GM12873 (cell line): ENCODE measurements at regions not wholly inside any gene's neighbourhood (a gene's known extent, or its start where the extent isn't known, plus 50 kb on each side); places are given as distances from the start of the nearest gene placed in this dataset.

Source experiments
- TF ChIP-seq, protein P1 (sequence below): IDR thresholded peaks from 2 replicates; pipeline ENCODE4 v1.5.1; 2012; ENCODE audit warnings: low read depth, mild to moderate bottlenecking, moderate library complexity, low read length, control low read depth; ENCODE audit not compliant: insufficient read depth; ENCODE audit errors: missing control alignments

DNA sequence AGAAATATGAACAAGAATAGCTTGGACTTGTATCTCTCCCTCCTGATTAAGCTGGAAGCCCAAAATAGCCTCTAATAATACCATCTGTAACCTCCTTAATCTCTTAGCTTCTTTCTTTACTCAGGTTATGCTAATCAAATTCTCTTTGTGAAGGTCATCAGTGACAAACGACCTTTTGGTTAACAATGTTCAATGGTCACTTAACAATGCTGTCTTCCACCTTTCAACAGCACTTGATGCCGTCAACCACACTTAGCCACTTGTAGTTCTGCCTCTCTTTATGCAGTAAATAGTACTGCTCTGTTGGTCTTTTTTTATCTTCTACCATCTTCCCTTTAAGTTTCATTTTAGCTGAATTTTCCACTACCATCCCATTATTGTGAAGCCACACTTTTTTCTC lies 476.6 kb upstream of the TGFBR2 start:
- TF ChIP-seq, protein P1, sequence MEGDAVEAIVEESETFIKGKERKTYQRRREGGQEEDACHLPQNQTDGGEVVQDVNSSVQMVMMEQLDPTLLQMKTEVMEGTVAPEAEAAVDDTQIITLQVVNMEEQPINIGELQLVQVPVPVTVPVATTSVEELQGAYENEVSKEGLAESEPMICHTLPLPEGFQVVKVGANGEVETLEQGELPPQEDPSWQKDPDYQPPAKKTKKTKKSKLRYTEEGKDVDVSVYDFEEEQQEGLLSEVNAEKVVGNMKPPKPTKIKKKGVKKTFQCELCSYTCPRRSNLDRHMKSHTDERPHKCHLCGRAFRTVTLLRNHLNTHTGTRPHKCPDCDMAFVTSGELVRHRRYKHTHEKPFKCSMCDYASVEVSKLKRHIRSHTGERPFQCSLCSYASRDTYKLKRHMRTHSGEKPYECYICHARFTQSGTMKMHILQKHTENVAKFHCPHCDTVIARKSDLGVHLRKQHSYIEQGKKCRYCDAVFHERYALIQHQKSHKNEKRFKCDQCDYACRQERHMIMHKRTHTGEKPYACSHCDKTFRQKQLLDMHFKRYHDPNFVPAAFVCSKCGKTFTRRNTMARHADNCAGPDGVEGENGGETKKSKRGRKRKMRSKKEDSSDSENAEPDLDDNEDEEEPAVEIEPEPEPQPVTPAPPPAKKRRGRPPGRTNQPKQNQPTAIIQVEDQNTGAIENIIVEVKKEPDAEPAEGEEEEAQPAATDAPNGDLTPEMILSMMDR: no peak

DNA sequence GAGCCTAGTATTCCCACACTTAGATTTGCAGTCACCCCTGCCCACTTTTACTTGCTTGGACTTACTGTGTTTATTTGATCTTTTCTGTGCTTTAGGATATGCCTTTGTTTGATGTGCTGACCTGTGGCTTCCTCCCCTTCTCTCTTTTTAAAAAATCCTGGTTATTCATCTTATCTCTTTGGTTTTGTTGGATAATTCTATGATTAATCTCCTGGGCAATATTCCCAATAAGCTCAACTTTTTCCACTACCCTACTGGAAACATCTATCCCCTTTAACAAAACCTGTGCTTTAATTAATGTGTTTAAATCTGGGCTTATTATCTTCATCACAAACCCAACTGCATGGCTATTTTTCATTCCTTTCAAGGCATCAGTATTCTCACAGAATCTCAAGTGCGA lies 476.0 kb upstream of the TGFBR2 start:
- TF ChIP-seq, protein P1: no peak

DNA sequence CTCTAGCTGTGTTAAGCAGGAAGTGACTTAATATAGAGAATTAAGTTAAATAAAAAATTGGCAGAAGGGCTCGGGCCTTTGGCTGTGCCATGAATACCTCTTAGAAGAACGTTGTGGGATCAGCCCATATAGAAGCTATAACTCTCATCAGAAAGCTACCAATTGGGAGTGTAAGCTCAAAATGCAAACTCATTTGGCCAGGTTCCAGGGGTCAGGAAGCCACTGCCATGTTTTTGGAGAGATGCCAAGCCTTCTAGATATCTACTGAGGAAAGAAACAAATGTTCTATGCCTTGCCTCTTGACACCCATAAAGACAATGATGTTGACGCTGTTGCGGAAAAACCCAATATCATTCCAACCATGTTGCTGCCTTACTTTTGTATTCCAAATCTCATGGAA lies 475.2 kb upstream of the TGFBR2 start:
- TF ChIP-seq, protein P1: no peak

DNA sequence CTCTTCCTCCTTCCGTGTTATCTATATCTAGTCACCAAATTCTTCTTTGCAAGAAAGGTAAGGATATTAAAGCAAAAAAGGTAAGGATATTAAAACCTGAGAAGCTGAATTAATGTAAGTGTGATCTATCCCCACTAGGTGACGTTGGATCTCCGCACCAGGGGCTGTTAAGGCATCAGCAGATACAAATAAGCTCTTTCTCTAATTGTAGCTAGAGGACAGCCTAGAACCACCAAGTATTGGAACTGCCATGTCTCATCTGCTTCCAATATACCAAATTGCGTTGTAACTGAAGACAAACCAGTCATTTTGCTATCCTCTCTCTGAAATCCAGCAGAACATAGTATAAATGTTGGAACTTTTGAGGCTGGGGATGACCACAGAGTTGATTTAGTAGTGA lies 471.2 kb upstream of the TGFBR2 start:
- TF ChIP-seq, protein P1: no peak

DNA sequence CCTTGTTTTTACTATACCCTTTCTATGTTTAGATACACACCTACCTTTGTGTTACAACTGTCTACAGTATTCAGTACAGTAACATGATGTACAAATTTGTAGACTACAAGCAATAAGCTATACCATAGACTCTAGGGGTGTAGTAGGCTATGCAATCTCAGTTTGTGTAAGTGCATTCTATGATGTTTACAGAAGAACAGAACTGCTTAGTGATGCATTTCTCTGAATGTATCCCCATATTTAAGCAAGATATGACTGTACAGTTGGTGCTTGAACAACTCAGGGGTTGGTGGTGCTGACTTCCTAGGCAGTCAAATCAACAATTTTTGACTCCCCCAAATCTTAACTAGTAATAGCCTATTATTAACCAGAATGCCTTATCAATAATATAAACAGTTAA lies 467.1 kb upstream of the TGFBR2 start:
- TF ChIP-seq, protein P1: no peak

DNA sequence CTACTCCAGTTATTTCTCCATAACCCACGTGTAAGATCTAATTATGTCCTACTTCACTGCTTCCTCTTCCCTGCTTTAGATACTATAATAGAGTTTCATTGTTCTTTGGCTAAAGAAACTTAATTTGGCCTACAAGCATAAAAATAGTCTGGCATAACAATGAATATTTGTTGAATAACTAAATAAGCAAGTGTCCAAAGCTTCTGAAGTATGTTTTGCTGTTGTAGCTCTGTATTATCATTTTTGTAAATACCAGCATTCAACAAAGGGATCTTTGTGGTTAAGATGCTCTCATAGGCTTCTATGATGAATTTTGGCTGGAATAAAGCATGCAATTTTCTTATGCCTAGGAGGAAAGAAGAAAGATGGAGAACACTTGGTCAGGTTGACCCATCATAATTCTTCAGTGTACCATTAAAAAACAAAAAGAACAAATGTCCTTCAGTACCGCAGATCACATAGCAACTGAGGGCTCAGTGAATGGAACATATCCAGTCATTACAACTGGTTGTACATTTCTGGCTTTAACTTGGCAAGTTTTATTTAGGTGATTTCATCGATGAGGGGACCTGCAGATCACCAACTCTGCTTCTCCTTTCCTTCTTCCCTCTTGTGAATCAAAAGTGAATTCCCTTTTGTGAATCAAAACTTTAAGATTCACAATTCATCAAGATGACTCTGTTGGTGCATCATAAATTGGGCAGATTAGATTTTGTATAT lies 465.9 kb upstream of the TGFBR2 start:
- TF ChIP-seq, protein P1: no peak

DNA sequence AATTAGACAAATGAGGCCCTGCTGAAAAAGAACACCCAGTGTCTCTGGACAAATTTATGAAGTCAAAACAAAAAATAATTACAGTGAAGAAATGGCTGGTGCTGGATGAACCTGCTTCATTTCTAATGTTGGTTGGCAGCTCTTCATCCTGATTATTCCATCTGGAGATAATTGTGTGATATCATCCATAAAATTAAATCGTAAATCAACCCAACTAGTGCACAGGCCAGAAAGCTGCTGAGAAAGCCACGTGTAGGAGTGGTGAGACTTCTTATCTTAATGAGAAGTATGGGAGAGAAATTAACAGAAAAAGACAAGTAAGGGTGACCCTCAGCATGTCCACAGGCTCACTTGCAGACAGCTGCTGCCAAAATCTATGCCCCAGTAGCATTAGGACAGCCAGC lies 465.2 kb upstream of the TGFBR2 start:
- TF ChIP-seq, protein P1: no peak

DNA sequence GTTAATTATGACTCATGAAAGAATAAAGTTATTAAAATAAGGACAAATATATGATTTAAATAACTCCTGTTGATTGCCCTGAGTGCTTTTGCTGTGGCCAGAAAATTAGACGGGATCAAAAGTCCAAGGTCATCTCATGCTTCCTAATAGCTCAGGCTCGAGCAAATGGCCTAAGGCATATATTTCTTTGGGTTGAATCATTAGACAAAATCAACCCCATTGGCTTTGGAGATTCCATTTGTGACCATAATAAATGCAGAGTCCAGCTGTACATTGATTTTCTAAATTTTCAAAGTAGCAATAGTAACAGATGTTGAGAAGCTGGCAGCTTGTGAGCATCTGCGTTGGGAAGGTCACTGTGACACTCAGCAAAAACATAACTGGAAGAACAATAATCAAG lies 464.5 kb upstream of the TGFBR2 start:
- TF ChIP-seq, protein P1: no peak
